IMR-90 (cell line): ENCODE measurements at regions not wholly inside any gene's neighbourhood (a gene's known extent, or its start where the extent isn't known, plus 50 kb on each side); places are given as distances from the start of the nearest gene placed in this dataset.

ENCODE experiments used
- ATAC-seq: fragments of 200-7000 bp; cut with Tn5 transposase; 2 replicates; pipeline ENCODE4 v1.9.1; 2020; ENCODE audit warnings: low read depth, mild to moderate bottlenecking, moderate library complexity
- BruUV-seq: library from RNA; stranded (reverse); fragments of 400-500 nt; replicated peaks from 2 replicates; lab custom pipeline; 2021; lab: Mats Ljungman, UMichigan
- CTCF ChIA-PET: fragments of 300-600 bp; formaldehyde crosslinking; extraction: SDS; loops from one replicate; lab custom pipeline; 2021; ENCODE audit warnings: antibody characterized with exemption; lab: Yijun Ruan, JAX
- POLR2A ChIA-PET: fragments of 300-600 bp; sonication (Branson Sonifier 250); formaldehyde crosslinking; loops from one replicate; lab custom pipeline; 2022; ENCODE audit warnings: antibody characterized with exemption; ENCODE audit not compliant: unreplicated experiment; lab: Charles Lee
- DNase-seq: peaks from one replicate; pipeline ENCODE4 v3.0.0; 2013
- H2AFZ ChIP-seq: replicated peaks from 2 replicates; pipeline ENCODE3; 2013; ENCODE audit warnings: low read length, mild to moderate bottlenecking; ENCODE audit not compliant: poor library complexity
- H2AK5ac ChIP-seq: 2 replicates; pipeline ENCODE4 v1.6.1; 2013; ENCODE audit warnings: low read depth, low read length, inconsistent platforms
- H2AK9ac ChIP-seq: replicated peaks from 2 replicates; pipeline ENCODE3; 2013; ENCODE audit warnings: mild to moderate bottlenecking, low read depth, low read length, moderate library complexity; ENCODE audit not compliant: poor library complexity
- H2BK120ac ChIP-seq: 2 replicates; pipeline ENCODE4 v1.6.1; 2013; ENCODE audit warnings: low read depth, low read length, inconsistent platforms
- H2BK15ac ChIP-seq: 3 replicates; pipeline ENCODE4 v1.6.1; 2013; ENCODE audit warnings: low read depth, low read length, inconsistent platforms
- H2BK20ac ChIP-seq: 2 replicates; pipeline ENCODE4 v1.6.1; 2013; ENCODE audit warnings: low read depth, mild to moderate bottlenecking, inconsistent platforms, low read length, moderate library complexity
- H2BK5ac ChIP-seq: 2 replicates; pipeline ENCODE4 v1.6.1; 2013; ENCODE audit warnings: mild to moderate bottlenecking, low read depth, low read length, inconsistent platforms; ENCODE audit not compliant: poor library complexity, severe bottlenecking
- H3K14ac ChIP-seq: replicated peaks from 2 replicates; pipeline ENCODE4 v1.6.1; 2013; ENCODE audit warnings: low read depth, low read length, inconsistent platforms
- H3K18ac ChIP-seq: 2 replicates; pipeline ENCODE4 v1.6.1; 2013; ENCODE audit warnings: low read depth, low read length, control low read depth
- H3K23ac ChIP-seq: 2 replicates; pipeline ENCODE4 v1.6.1; 2013; ENCODE audit warnings: low read depth, low read length, inconsistent platforms
- H3K27ac ChIP-seq: 2 replicates; pipeline ENCODE4 v1.5.1; 2013; ENCODE audit warnings: mild to moderate bottlenecking, control low read depth, low read length; ENCODE audit not compliant: insufficient read depth
- H3K27me3 ChIP-seq: 2 replicates; pipeline ENCODE4 v1.6.1; 2013; ENCODE audit warnings: low read length; ENCODE audit not compliant: control insufficient read depth, insufficient read depth
- H3K36me3 ChIP-seq: 2 replicates; pipeline ENCODE4 v1.6.1; 2013; ENCODE audit warnings: low read length, mixed read lengths; ENCODE audit not compliant: control insufficient read depth, insufficient read depth
- H3K4ac ChIP-seq: 2 replicates; pipeline ENCODE4 v1.6.1; 2013; ENCODE audit warnings: low read depth, low read length, inconsistent platforms
- H3K4me1 ChIP-seq: 2 replicates; pipeline ENCODE4 v1.6.1; 2013; ENCODE audit warnings: low read length, mixed read lengths; ENCODE audit not compliant: control insufficient read depth, insufficient read depth
- H3K4me2 ChIP-seq: 2 replicates; pipeline ENCODE4 v1.6.1; 2013; ENCODE audit warnings: low read depth, mild to moderate bottlenecking, control low read depth, low read length, moderate library complexity
- H3K4me3 ChIP-seq: 2 replicates; pipeline ENCODE4 v1.5.1; 2013; ENCODE audit warnings: low read depth, mild to moderate bottlenecking, control low read depth, low read length, moderate library complexity; ENCODE audit not compliant: insufficient read depth
- H3K56ac ChIP-seq: 2 replicates; pipeline ENCODE4 v1.6.1; 2013; ENCODE audit warnings: low read length, inconsistent platforms; ENCODE audit not compliant: insufficient read depth; ENCODE audit errors: extremely low read depth
- H3K79me1 ChIP-seq, 2 experiments: 2 replicates each; pipeline ENCODE4 v1.6.1; 2013; ENCODE audit warnings: low read length in 2 of 2, inconsistent platforms in 1 of 2, low read depth in 1 of 2
- H3K9ac ChIP-seq: 2 replicates; pipeline ENCODE4 v1.6.1; 2013; ENCODE audit warnings: low read depth, low read length, control low read depth
- H3K9me1 ChIP-seq: 2 replicates; pipeline ENCODE4 v1.6.1; 2013; ENCODE audit warnings: low read length, inconsistent platforms; ENCODE audit not compliant: insufficient read depth
- H3K9me3 ChIP-seq: 2 replicates; pipeline ENCODE4 v1.6.1; 2013; ENCODE audit warnings: low read length; ENCODE audit not compliant: control insufficient read depth, insufficient read depth
- H4K20me1 ChIP-seq: 2 replicates; pipeline ENCODE4 v1.6.1; 2013; ENCODE audit warnings: low read length, inconsistent platforms; ENCODE audit not compliant: insufficient read depth
- H4K5ac ChIP-seq: 2 replicates; pipeline ENCODE4 v1.6.1; 2013; ENCODE audit warnings: mild to moderate bottlenecking, low read depth, low read length, control low read depth
- H4K8ac ChIP-seq, 2 experiments: 2 replicates each; pipeline ENCODE4 v1.6.1; 2013; ENCODE audit warnings: low read depth in 2 of 2, low read length in 2 of 2, control low read depth in 1 of 2, inconsistent platforms in 1 of 2
- H4K91ac ChIP-seq: 2 replicates; pipeline ENCODE4 v1.6.1; 2013; ENCODE audit warnings: low read depth, low read length, inconsistent platforms; ENCODE audit not compliant: insufficient read depth
- BHLHE40 ChIP-seq: fragments of 150-350 bp; IDR thresholded peaks from 2 replicates; pipeline ENCODE4 v1.6.1; 2016; ENCODE audit warnings: mild to moderate bottlenecking, low read depth, low read length
- ELK1 ChIP-seq: fragments of 150-350 bp; IDR thresholded peaks from 2 replicates; pipeline ENCODE4 v1.6.1; 2016; ENCODE audit warnings: low read depth, mild to moderate bottlenecking, low read length, moderate library complexity, borderline replicate concordance
- NFE2L2 ChIP-seq: fragments of 150-350 bp; IDR thresholded peaks from 2 replicates; pipeline ENCODE4 v1.6.1; 2016; ENCODE audit warnings: low read depth, mild to moderate bottlenecking, low read length
- WGBS, 2 experiments: methylation state at CpG; one replicate each; pipeline versions ENCODE4 v1.1.5 to v1.1.7; 2013; ENCODE audit warnings: missing lambda C conversion rate in 2 of 2; ENCODE audit not compliant: insufficient read length in 1 of 2; ENCODE audit errors: extremely low coverage in 2 of 2; 5-methylcytosine and 5-hydroxymethylcytosine counted together
- dilution Hi-C: fragments of 300-500 bp; cut with HindIII; formaldehyde crosslinking; loops from one replicate; pipeline ENCODE4 v1.14.3; 2018; ENCODE audit warnings: low sequenced_read_pairs; ENCODE audit not compliant: unreplicated experiment
- in situ Hi-C: fragments of 300-500 bp; cut with MboI; formaldehyde crosslinking; loops from 3 replicates; pipeline ENCODE4 v1.14.3; 2019; ENCODE audit warnings: low sequenced_read_pairs, inconsistent platforms, mixed read lengths
- intact Hi-C: fragments of 100-400 bp; cut with micrococcal nuclease; formaldehyde crosslinking; loops from 2 replicates; pipeline ENCODE4 v1.10.0; 2022

- Histone ChIP-seq H3K4me2 (no peak overlapping the region), H3K18ac (no peak overlapping the region), H3K27ac (no peak overlapping the region), H4K91ac (no peak overlapping the region), H3K27me3 (no peaks in the 10 kb centered on the region; the same call in 1 of the 2 replicates), H2BK120ac (no peak overlapping the region), H3K36me3 (no peaks in the 10 kb centered on the region), H4K8ac (no peak overlapping the region), H2BK5ac (no peak overlapping the region), H2AFZ (no peak overlapping the region), H3K9me3 (no peaks in the 10 kb centered on the region), H2BK20ac (no peak overlapping the region), H2BK15ac (no peak overlapping the region), H3K4me1 (no peaks in the 10 kb centered on the region), H3K4ac (no peak overlapping the region), H3K14ac (no peak overlapping the region), H3K79me1 (no peaks in the 10 kb centered on the region), H2AK5ac (no peak overlapping the region), H3K56ac (no peak overlapping the region), H2AK9ac (no peak overlapping the region), H3K9ac (no peak overlapping the region), H3K23ac (no peak overlapping the region), H4K20me1 (no peaks in the 10 kb centered on the region), H4K5ac (no peak overlapping the region), H3K9me1 (no peaks in the 10 kb centered on the region), H3K4me3 (no peak overlapping the region)
- in situ Hi-C loops = loop anchor here (10.0 kb wide), 1 partner anchor 474 kb away; no protein-coding TSS in a partner anchor
- ATAC-seq (no peak), DNase-seq (no peak)
- WGBS, 2 experiments = 51% methylated on average over 2 of the region's 6 CpGs; no CpG with 5 or more reads in 1 of the 2 experiments
- ChIA-PET CTCF (no interaction called here), POLR2A (no interaction called here)
- dilution Hi-C loops = no loop called here
- intact Hi-C loops = no loop called here
- BruUV-seq = no TSS peak
- TF ChIP-seq NFE2L2 (no peak), ELK1 (no peak), BHLHE40 (no peak)
These were observed 561.6 kb downstream of the BUD13 start for GRCh38 chr11:116211147-116211546.
